Lower leg skin (tissue), 3 donors: ENCODE measurements at regions not wholly inside any gene's neighbourhood (a gene's known extent, or its start where the extent isn't known, plus 50 kb on each side); places are given as distances from the start of the nearest gene placed in this dataset.

Experiments
- POLR2A ChIP-seq, 2 donors: fragments of 450-650 bp; IDR thresholded peaks; one replicate each; pipeline ENCODE4 v1.6.1; 2016 to 2017; ENCODE audit warnings: antibody characterized with exemption in 2 of 2, mild to moderate bottlenecking in 1 of 2, moderate library complexity in 1 of 2
- TF ChIP-seq, protein P1 (sequence below), 3 donors: fragments of 450-650 bp; IDR thresholded peaks; one replicate each; pipeline ENCODE4 v1.5.1; 2016; ENCODE audit warnings: antibody characterized with exemption in 3 of 3, mild to moderate bottlenecking in 3 of 3, moderate library complexity in 2 of 3

DNA sequence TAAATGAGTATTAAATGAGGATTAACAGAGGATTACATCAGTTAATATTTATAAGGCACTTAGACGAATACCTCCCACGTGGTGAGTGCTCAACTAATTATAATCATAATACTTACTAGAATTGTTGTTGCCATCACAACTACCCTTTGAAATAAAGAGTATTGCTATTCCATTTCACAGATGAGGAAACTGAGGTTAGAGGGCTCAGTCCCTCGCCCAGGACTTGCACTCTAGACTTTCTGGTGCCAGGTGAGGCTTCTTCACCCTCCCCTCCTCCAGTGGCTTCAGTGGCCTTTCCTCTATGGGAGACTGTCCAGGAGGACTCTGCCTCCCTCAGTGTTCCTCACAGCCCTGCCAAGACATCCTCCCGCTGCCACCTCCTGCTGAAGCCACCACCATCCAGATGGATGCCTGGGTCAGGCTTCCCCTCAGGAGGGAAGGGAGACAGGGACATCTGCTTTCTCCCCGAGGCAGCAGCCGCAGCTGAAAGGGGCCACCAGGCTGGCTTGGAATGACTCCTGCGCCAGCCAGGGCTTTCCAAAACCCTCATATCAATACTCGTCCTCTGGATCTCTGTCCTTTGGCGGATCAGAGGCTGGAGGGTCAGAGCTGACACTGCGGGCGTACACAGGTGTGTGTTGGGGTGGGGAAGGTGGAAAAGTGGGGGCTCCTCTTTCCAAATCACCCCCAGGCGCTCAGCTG is 580.1 kb downstream of the BUD13 start:
- TF ChIP-seq POLR2A (IDR thresholded peaks at IDR 0.05): no peak
- TF ChIP-seq, protein P1, sequence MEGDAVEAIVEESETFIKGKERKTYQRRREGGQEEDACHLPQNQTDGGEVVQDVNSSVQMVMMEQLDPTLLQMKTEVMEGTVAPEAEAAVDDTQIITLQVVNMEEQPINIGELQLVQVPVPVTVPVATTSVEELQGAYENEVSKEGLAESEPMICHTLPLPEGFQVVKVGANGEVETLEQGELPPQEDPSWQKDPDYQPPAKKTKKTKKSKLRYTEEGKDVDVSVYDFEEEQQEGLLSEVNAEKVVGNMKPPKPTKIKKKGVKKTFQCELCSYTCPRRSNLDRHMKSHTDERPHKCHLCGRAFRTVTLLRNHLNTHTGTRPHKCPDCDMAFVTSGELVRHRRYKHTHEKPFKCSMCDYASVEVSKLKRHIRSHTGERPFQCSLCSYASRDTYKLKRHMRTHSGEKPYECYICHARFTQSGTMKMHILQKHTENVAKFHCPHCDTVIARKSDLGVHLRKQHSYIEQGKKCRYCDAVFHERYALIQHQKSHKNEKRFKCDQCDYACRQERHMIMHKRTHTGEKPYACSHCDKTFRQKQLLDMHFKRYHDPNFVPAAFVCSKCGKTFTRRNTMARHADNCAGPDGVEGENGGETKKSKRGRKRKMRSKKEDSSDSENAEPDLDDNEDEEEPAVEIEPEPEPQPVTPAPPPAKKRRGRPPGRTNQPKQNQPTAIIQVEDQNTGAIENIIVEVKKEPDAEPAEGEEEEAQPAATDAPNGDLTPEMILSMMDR (IDR thresholded peaks at IDR 0.05): no peak
